ENCODE measurements at regions not wholly inside any gene's neighbourhood (a gene's known extent, or its start where the extent isn't known, plus 50 kb on each side); places are given as distances from the start of the nearest gene placed in this dataset.

DNA sequence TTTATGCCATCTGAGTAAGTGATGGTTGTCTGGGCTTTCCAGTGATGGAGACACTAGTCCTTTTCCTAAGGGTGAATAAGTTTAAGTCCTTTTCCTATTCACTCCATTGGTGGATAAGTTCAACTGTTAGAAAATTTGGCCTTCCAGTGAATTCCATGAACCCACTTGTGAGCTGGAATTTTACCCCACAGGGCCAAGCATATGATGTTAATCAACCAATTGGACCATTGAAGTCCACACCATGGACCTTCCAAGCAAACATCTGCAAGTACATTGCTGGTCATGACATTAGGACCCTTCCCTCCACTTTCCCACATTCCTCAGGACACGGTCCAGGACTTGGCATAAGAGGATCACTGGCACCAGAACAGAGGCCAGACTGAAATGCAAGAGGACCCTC lies 381.4 kb downstream of the RPS24 start:
- no peaks in the 10 kb centered on the region for H3K27me3 Mint-ChIP-seq (ENCODE audit: low read depth)
- H3K36me3 Mint-ChIP-seq (ENCODE audit: low read depth), result no peaks in the 10 kb centered on the region
- no peak overlapping the region for H3K27ac Mint-ChIP-seq (ENCODE audit: unreplicated experiment)
- no peak for TF ChIP-seq CTCF (IDR thresholded peaks at IDR 0.05)
- DNase-seq (ENCODE audit: low spot score), result no peak
- H3K4me3 Mint-ChIP-seq (ENCODE audit: unreplicated experiment), result no peak overlapping the region
- no peaks in the 10 kb centered on the region for H3K9me3 Mint-ChIP-seq (ENCODE audit: low read depth)
- H3K4me1 Mint-ChIP-seq (ENCODE audit: low read depth), result peaks cover 17% of the 10 kb centered on the region

GRCh38 chr10:78416031-78417011 lies 382.7 kb downstream of the RPS24 start:
- Mint-ChIP-seq H3K4me3 (ENCODE audit: unreplicated experiment) (no peak overlapping the region), H3K27me3 (ENCODE audit: low read depth) (peaks cover 8% of the 10 kb centered on the region), H3K4me1 (ENCODE audit: low read depth) (peaks cover 17% of the 10 kb centered on the region), H3K27ac (ENCODE audit: unreplicated experiment) (peak overlapping the region; percentile 45), H3K36me3 (ENCODE audit: low read depth) (no peaks in the 10 kb centered on the region), H3K9me3 (ENCODE audit: low read depth) (no peaks in the 10 kb centered on the region)
- DNase-seq (ENCODE audit: low spot score), result no peak
- TF ChIP-seq CTCF (IDR thresholded peaks at IDR 0.05), result no peak

DNA sequence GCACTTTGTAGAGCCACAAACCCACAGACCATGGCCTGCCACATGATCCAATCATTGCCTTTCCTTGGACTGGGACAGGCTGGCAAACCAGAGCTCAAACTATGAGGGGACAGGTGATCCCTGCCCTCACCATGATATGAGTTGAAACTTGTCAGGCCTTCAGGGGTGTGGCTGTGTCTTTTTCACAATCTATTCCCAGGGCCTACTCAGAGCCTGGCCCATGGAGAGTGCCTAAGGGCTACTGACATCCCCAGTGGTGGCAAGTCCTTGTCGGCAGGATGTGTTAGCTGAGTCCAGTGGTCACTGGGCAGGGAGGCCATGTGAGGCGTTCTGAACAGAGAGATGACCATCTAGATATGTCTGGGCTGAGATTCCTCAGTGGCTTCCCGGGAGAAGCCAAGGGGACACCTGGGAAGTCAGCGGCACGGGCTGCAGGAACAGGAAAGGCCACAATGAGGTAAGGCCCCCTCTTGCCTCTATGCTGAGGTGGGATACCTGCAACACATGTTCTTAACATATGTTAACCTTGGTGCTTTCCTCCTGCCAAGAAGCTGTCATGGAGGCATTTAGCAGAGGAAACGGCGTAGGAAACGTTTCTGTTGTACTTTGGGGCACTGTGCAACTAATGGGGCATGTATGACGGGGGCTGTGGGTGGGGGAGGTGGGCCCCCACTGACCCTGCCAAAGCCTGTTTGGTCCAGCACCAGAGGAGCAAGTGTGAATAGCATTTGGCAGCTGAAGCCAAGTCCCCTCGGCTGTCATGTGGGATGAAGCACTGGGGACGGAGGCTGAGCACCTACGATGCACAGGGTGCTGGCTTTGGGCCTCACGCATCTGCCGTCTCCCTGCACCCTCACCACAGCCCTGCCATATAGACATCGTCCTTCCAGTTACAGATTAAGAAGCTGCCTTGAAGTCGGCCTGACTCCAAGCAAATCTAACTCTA lies 384.0 kb downstream of the RPS24 start:
- TF ChIP-seq CTCF (IDR thresholded peaks at IDR 0.05), result no peak
- H3K9me3 Mint-ChIP-seq (ENCODE audit: low read depth), result no peaks in the 10 kb centered on the region
- DNase-seq (ENCODE audit: low spot score), result no peak
- no peak overlapping the region for H3K27ac Mint-ChIP-seq (ENCODE audit: unreplicated experiment)
- peaks cover 14% of the 10 kb centered on the region for H3K27me3 Mint-ChIP-seq (ENCODE audit: low read depth)
- H3K36me3 Mint-ChIP-seq (ENCODE audit: low read depth), result no peaks in the 10 kb centered on the region
- H3K4me1 Mint-ChIP-seq (ENCODE audit: low read depth), result peaks cover 17% of the 10 kb centered on the region
- no peak overlapping the region for H3K4me3 Mint-ChIP-seq (ENCODE audit: unreplicated experiment)

DNA sequence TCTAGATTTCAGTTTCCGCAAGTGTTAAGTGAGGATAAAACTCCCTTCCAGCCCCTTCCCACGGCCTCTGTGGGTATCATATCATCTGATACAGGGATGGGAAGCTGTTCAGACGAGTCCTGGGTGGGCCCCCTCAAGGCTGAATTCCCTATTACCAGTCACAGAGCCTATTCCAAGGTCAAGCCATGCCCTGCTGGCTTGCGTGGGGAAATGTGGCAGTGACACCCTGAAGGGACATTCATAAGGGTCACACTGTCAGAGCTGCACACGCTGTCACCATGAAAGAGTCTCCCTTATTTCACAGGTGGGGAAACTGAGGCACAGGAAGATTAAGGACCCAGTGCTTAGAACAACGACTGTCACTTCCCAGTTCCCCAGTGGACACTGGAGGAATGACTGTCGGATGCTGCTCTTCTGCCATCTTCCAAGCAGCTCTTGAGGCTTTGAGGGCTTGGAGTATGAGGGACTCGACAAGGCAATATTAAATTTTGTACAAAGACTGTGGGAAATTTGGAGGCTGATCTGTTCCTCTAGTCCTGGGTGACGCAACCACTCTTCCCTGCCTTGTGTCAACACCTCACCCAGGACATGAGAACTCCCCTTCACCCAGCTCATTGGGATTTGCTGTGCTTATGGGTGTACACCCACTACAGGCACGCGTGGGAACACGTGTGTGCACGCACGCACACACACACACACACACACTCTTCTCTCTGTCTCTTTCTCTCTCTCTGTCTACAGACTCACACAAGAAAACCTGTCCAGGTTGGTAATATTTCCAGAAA lies 386.0 kb downstream of the RPS24 start:
- no peak for DNase-seq (ENCODE audit: low spot score)
- Mint-ChIP-seq H3K4me3 (ENCODE audit: unreplicated experiment) (no peak overlapping the region), H3K4me1 (ENCODE audit: low read depth) (peaks cover 12% of the 10 kb centered on the region), H3K27ac (ENCODE audit: unreplicated experiment) (no peak overlapping the region), H3K27me3 (ENCODE audit: low read depth) (peaks cover 14% of the 10 kb centered on the region), H3K36me3 (ENCODE audit: low read depth) (no peaks in the 10 kb centered on the region), H3K9me3 (ENCODE audit: low read depth) (peaks cover 3% of the 10 kb centered on the region)
- no peak for TF ChIP-seq CTCF (IDR thresholded peaks at IDR 0.05)
